ENCODE measurements at regions not wholly inside any gene's neighbourhood (a gene's known extent, or its start where the extent isn't known, plus 50 kb on each side); places are given as distances from the start of the nearest gene placed in this dataset.

- TF ChIP-seq, protein P1, sequence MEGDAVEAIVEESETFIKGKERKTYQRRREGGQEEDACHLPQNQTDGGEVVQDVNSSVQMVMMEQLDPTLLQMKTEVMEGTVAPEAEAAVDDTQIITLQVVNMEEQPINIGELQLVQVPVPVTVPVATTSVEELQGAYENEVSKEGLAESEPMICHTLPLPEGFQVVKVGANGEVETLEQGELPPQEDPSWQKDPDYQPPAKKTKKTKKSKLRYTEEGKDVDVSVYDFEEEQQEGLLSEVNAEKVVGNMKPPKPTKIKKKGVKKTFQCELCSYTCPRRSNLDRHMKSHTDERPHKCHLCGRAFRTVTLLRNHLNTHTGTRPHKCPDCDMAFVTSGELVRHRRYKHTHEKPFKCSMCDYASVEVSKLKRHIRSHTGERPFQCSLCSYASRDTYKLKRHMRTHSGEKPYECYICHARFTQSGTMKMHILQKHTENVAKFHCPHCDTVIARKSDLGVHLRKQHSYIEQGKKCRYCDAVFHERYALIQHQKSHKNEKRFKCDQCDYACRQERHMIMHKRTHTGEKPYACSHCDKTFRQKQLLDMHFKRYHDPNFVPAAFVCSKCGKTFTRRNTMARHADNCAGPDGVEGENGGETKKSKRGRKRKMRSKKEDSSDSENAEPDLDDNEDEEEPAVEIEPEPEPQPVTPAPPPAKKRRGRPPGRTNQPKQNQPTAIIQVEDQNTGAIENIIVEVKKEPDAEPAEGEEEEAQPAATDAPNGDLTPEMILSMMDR (IDR thresholded peaks at IDR 0.05): no peak
- no peak for TF ChIP-seq POLR2A (IDR thresholded peaks at IDR 0.05)
These were observed 387.3 kb downstream of the YTHDC2 start for GRCh38 chr5:113900816-113901215.

All from right lobe of liver (tissue), 4 donors.